ENCODE measurements at regions not wholly inside any gene's neighbourhood (a gene's known extent, or its start where the extent isn't known, plus 50 kb on each side); places are given as distances from the start of the nearest gene placed in this dataset.

- TF ChIP-seq SREBF2 (IDR thresholded peaks at IDR 0.05) (no peak), BCL3 (IDR thresholded peaks at IDR 0.05) (no peak), MYC (IDR thresholded peaks at IDR 0.05; ENCODE audit: borderline replicate concordance, low read length) (no peak), RAD21 (conservative IDR thresholded peaks at IDR 0.05 in 1 of 2, IDR thresholded peaks at IDR 0.05 in 1 of 2) (no peak), CTCF (IDR thresholded peaks at IDR 0.05) (no peak), NFE2L2 (conservative IDR thresholded peaks at IDR 0.05; ENCODE audit: low read length) (no peak), MAZ (IDR thresholded peaks at IDR 0.05; ENCODE audit: borderline replicate concordance, low read depth, low read length) (no peak), SMC3 (IDR thresholded peaks at IDR 0.05) (no peak), POLR2A (IDR thresholded peaks at IDR 0.05; ENCODE audit: low read length) (no peak), MAX (IDR thresholded peaks at IDR 0.05) (no peak)
These were observed 507.6 kb downstream of the SPATA31D1 start for GRCh38 chr9:82495884-82496777.

Measured in A549 (cell line).